Activated CD8-positive, alpha-beta T cell treated with anti-CD3 and anti-CD28 coated beads for 36 hours (primary cell): ENCODE measurements at regions not wholly inside any gene's neighbourhood (a gene's known extent, or its start where the extent isn't known, plus 50 kb on each side); places are given as distances from the start of the nearest gene placed in this dataset.
"Not testable (repeated sequence)": the region's sequence is repeated elsewhere in the genome, so short reads cannot be mapped to it uniquely, and the experiment has no call there.

Experiments
- ATAC-seq: fragments of 200-7000 bp; cut with Tn5 transposase; one replicate; pipeline ENCODE4 v1.10.0; 2021; ENCODE audit warnings: mild to moderate bottlenecking, moderate library complexity
- CTCF ChIA-PET: fragments of 350-600 bp; sonication (Branson Sonifier 250); formaldehyde crosslinking; loops from one replicate; lab custom pipeline; 2021; ENCODE audit warnings: antibody characterized with exemption; lab: Charles Lee
- POLR2A ChIA-PET: fragments of 350-600 bp; sonication (Branson Sonifier 250); formaldehyde crosslinking; loops from one replicate; lab custom pipeline; 2021; ENCODE audit warnings: antibody characterized with exemption; lab: Charles Lee
- DNase-seq: peaks from one replicate; pipeline ENCODE4 v3.0.0-alpha.2; 2020
- H3K27ac Mint-ChIP-seq: one replicate; pipeline ENCODE4 v1.8.0; 2021; ENCODE audit warnings: mild to moderate bottlenecking, mixed read lengths
- H3K27me3 Mint-ChIP-seq: one replicate; pipeline ENCODE4 v1.8.0; 2021; ENCODE audit warnings: mixed read lengths
- H3K36me3 Mint-ChIP-seq: one replicate; pipeline ENCODE4 v1.8.0; 2021; ENCODE audit warnings: low read depth, mixed read lengths
- H3K4me1 Mint-ChIP-seq: one replicate; pipeline ENCODE4 v1.8.0; 2021; ENCODE audit warnings: low read depth, mixed read lengths
- H3K4me3 Mint-ChIP-seq: one replicate; pipeline ENCODE4 v1.8.0; 2021; ENCODE audit warnings: mild to moderate bottlenecking, moderate library complexity, mixed read lengths
- H3K9me3 Mint-ChIP-seq: one replicate; pipeline ENCODE4 v1.8.0; 2021; ENCODE audit warnings: mixed read lengths
- intact Hi-C: fragments of 100-400 bp; cut with micrococcal nuclease; formaldehyde crosslinking; loops from one replicate; pipeline ENCODE4 v1.10.0; 2022
- TF ChIP-seq, protein P1 (sequence below): fragments of 200-600 bp; IDR thresholded peaks from one replicate; pipeline ENCODE4 v1.8.0; 2022; ENCODE audit warnings: antibody characterized with exemption, mild to moderate bottlenecking

DNA sequence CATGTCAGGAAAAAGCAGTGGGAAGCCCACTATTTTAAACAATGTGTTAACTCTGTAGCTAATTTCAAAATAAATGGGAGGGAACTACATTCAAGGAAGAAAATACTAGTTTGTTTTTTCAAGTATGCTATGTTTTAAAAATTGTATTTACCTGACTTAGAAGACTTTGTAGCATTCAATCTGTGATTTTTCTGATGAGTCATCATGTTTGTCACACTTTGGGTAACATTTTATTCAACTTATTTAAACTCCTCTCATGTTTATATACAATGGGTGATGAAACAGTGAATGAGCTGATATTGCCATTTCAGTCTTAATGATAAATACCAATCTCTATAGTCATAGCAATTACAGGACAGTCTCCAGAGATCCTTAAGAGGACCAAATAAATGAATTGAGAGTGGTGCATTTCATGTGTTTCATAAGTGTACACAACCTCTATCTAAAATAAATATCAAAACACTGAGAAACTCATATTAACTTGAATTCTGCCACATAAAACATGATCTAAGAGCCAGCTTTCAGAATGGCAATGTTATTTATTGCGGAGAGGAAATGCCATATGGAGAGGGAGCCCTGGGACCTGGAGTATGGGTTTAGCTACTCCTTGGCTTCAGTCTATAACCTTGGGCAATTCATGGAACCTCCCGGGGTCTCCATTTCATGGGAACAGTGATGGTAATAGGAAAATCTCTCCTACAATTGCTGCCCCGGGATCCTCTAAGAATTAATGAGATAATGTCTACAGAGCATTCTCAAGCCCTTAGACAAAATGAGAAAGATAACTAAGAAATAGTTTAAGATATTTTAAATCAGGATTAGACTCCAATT lies 913.9 kb downstream of the TLE4 start:
- ChIA-PET CTCF (no interaction called here), POLR2A (no interaction called here)
- Mint-ChIP-seq H3K27ac (no peak overlapping the region), H3K9me3 (peaks cover 8% of the 10 kb centered on the region), H3K27me3 (no peaks in the 10 kb centered on the region), H3K36me3 (no peaks in the 10 kb centered on the region), H3K4me3 (no peak overlapping the region), H3K4me1 (no peaks in the 10 kb centered on the region)
- ATAC-seq (no peak), DNase-seq (no peak)
- intact Hi-C loops: no loop called here
- TF ChIP-seq, protein P1, sequence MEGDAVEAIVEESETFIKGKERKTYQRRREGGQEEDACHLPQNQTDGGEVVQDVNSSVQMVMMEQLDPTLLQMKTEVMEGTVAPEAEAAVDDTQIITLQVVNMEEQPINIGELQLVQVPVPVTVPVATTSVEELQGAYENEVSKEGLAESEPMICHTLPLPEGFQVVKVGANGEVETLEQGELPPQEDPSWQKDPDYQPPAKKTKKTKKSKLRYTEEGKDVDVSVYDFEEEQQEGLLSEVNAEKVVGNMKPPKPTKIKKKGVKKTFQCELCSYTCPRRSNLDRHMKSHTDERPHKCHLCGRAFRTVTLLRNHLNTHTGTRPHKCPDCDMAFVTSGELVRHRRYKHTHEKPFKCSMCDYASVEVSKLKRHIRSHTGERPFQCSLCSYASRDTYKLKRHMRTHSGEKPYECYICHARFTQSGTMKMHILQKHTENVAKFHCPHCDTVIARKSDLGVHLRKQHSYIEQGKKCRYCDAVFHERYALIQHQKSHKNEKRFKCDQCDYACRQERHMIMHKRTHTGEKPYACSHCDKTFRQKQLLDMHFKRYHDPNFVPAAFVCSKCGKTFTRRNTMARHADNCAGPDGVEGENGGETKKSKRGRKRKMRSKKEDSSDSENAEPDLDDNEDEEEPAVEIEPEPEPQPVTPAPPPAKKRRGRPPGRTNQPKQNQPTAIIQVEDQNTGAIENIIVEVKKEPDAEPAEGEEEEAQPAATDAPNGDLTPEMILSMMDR: no peak

DNA sequence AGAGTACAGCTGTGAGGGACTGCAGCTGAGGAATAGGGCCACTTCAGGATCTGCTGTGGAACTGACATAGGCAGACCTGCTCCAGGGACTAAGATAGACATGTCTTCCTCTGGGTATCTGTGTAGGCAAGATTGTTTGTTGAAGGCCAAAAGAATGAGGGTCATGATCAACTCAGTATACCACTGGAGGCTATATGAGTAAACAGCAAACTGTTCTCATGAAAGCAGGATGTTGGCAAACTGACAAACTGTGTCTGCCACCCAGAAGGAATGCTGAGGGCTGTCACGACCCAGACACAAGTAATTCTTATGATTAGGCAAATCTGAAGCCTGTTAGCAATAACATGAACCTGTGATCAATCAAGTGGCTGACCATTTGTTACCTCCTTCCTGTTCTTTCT lies 910.5 kb downstream of the TLE4 start:
- H3K36me3 Mint-ChIP-seq, intact Hi-C loops, H3K4me1 Mint-ChIP-seq, H3K4me3 Mint-ChIP-seq, POLR2A ChIA-PET, H3K27ac Mint-ChIP-seq, H3K27me3 Mint-ChIP-seq, ATAC-seq, DNase-seq, CTCF ChIA-PET: not testable (repeated sequence)
- peaks cover 10% of the 10 kb centered on the region for H3K9me3 Mint-ChIP-seq

DNA sequence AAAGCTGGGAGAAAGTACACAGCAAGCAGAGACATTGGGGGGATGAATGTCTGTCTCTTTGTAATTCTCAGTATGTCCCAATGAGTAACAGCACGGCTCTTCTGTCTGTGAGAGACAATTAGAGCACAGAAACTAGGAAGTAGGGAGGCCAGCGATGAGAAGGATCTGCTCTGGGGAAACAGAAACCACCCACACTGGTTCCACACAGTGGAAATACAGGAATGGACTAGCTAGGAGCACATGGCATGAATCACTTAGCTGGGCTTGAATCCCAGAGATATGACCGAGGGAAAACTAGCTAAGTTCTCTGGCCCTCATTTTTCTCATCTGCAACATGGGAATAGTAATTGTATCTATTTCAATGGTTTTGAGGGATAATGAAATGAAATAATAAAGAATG lies 895.9 kb downstream of the TLE4 start:
- Mint-ChIP-seq H3K9me3 (no peaks in the 10 kb centered on the region), H3K27me3 (no peaks in the 10 kb centered on the region), H3K36me3 (no peaks in the 10 kb centered on the region), H3K4me1 (no peaks in the 10 kb centered on the region), H3K27ac (no peak overlapping the region), H3K4me3 (no peak overlapping the region)
- intact Hi-C loops: no loop called here
- TF ChIP-seq, protein P1: no peak
- ChIA-PET CTCF (no interaction called here), POLR2A (no interaction called here)
- no peak for DNase-seq
- ATAC-seq: no peak

DNA sequence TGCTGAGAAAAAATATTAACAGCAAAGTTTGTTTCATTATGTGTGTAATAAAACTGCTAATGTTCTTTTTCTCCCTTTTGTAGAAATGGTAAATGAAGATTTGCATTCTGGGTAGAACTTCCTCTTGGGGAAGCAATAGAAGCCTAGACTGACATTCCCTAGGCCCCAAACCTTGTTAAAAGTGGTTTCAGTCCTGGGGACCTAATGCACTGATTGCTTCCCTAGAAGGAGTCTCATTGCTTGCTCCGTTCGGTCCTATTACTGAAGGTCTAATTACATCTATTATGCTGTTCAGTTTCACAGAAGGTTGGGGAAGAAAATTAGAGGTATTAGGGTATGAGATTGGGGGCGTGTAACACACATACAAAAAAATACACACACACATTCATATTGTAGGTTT lies 893.8 kb downstream of the TLE4 start:
- intact Hi-C loops: no loop called here
- ChIA-PET CTCF (no interaction called here), POLR2A (no interaction called here)
- H3K9me3 Mint-ChIP-seq: peaks cover 1% of the 10 kb centered on the region
- H3K27me3 Mint-ChIP-seq: no peaks in the 10 kb centered on the region
- TF ChIP-seq, protein P1: no peak
- ATAC-seq (no peak), DNase-seq (no peak)
- no peak overlapping the region for H3K4me3 Mint-ChIP-seq
- H3K4me1 Mint-ChIP-seq: no peaks in the 10 kb centered on the region
- H3K27ac Mint-ChIP-seq: no peak overlapping the region
- H3K36me3 Mint-ChIP-seq: no peaks in the 10 kb centered on the region

DNA sequence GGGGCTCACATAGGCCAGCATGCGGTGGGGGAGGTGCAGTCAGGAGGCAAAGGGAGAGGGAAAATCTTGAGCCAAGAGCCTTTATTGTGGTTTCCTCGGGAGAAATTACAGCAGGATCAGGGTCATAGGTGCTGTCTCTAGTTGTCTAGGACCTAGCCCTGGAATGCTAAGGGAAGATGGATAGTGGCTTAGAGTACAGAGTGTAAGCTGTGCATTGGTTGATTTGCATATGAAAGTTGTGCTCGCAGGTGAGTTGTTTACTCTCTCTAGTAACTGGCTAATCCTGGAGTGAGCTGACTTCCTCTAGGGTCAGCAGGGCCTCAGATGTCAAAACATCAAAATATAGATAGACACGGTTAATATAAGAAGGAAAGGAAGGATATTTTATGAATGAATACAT lies 877.7 kb downstream of the TLE4 start:
- no peak for DNase-seq
- ATAC-seq: no peak
- no peak overlapping the region for H3K4me3 Mint-ChIP-seq
- no peak overlapping the region for H3K27ac Mint-ChIP-seq
- ChIA-PET CTCF (no interaction called here), POLR2A (no interaction called here)
- no peaks in the 10 kb centered on the region for H3K27me3 Mint-ChIP-seq
- peaks cover 3% of the 10 kb centered on the region for H3K9me3 Mint-ChIP-seq
- TF ChIP-seq, protein P1: no peak
- intact Hi-C loops: no loop called here
- H3K4me1 Mint-ChIP-seq: no peaks in the 10 kb centered on the region
- H3K36me3 Mint-ChIP-seq: no peaks in the 10 kb centered on the region
